Adrenal gland (tissue), 5 donors: ENCODE measurements at regions not wholly inside any gene's neighbourhood (a gene's known extent, or its start where the extent isn't known, plus 50 kb on each side); places are given as distances from the start of the nearest gene placed in this dataset.
"Not testable (repeated sequence)": the region's sequence is repeated elsewhere in the genome, so short reads cannot be mapped to it uniquely, and the experiment has no call there.

ENCODE experiments used
- POLR2A ChIP-seq, 2 donors: fragments of 450-650 bp; IDR thresholded peaks; one replicate each; pipeline ENCODE4 v1.6.1; 2017; ENCODE audit warnings: antibody characterized with exemption in 2 of 2, mild to moderate bottlenecking in 2 of 2, moderate library complexity in 1 of 2
- TF ChIP-seq, protein P1 (sequence below), 6 experiments: fragments of 450-650 bp in 4 of 6; fragments of 200-600 bp in 2 of 6; sonication (generic) in 1 of 6; IDR thresholded peaks; 1 replicate in 5 of 6; 2 replicates in 1 of 6; pipeline versions ENCODE4 v1.5.1 to v1.8.0; 2016 to 2021; ENCODE audit warnings: antibody characterized with exemption in 6 of 6, mild to moderate bottlenecking in 2 of 6, moderate library complexity in 1 of 6
- donor health status: DM: no; HTN: no; CAD: no.

DNA sequence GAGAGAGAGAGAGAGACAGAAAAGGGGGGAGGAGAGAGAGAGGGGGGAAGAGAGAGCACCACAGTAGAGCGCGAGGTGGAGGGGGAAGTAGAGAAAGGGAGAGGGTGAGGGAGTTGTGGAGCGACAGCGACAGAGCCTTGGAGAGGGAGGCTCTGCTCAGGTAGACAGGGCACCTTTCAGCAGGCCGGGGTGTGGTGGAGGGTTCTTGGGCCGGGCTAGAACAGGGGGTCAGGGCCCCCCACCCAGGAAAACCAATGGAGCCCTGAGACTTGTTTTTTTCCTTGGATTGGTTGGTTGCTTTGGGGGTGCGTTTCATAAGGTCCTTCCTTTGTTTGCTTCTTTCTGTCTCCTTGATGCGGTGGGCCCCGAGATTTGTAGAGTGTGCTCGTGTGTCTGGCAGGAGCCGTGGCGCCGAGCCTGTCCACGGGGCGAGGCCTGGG, 1611.6 kb downstream of the SPATA31A7 start:
- TF ChIP-seq, protein P1, sequence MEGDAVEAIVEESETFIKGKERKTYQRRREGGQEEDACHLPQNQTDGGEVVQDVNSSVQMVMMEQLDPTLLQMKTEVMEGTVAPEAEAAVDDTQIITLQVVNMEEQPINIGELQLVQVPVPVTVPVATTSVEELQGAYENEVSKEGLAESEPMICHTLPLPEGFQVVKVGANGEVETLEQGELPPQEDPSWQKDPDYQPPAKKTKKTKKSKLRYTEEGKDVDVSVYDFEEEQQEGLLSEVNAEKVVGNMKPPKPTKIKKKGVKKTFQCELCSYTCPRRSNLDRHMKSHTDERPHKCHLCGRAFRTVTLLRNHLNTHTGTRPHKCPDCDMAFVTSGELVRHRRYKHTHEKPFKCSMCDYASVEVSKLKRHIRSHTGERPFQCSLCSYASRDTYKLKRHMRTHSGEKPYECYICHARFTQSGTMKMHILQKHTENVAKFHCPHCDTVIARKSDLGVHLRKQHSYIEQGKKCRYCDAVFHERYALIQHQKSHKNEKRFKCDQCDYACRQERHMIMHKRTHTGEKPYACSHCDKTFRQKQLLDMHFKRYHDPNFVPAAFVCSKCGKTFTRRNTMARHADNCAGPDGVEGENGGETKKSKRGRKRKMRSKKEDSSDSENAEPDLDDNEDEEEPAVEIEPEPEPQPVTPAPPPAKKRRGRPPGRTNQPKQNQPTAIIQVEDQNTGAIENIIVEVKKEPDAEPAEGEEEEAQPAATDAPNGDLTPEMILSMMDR (IDR thresholded peaks at IDR 0.05): not testable (repeated sequence)
- not testable (repeated sequence) for TF ChIP-seq POLR2A (IDR thresholded peaks at IDR 0.05)
